Medulla oblongata (tissue), 1 donor: ENCODE measurements at regions not wholly inside any gene's neighbourhood (a gene's known extent, or its start where the extent isn't known, plus 50 kb on each side); places are given as distances from the start of the nearest gene placed in this dataset.
"Not testable (repeated sequence)": the region's sequence is repeated elsewhere in the genome, so short reads cannot be mapped to it uniquely, and the experiment has no call there.

Experiments
- DNase-seq: peaks from one replicate; pipeline ENCODE4 v3.0.0-alpha.2; 2015; ENCODE audit errors: extremely low spot score

DNA sequence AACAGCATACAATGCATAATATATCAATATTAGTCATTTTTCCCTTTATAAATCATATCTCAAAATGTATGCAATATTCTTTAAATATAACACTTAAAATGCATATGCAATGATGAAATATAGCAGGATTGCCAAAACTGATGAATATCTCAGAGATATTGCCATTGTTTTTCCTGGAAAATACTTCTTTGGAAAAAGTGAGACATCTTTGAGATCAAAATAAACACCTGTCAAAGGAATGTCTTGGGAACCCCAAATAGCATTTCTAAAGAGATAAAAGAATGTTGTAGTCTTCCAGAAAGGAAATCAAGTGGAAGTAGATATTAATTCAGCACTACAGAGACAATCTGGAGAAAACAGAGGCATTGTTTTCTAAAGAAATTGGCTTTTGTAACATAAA, 457.8 kb upstream of the UBE2E2 start:
- DNase-seq, result no peak

DNA sequence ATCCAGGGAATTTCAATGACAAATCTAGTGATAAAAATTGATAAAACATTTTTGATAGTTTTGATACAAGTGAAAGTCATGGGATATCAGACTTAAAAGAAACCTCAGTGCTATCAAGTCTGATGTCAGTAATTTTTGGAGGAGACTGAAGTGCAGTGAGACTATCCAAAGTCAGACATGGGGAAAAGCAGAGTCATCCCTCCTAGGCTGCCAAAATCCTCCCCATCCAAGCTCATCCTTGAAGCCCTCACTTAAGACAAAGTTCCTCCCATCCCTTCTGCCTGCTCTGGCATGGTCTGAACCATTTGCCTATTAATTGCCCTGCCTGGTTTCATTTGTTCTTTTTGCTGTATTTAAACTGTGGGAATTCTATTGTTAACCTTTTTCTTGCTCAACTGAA, 456.9 kb upstream of the UBE2E2 start:
- no peak for DNase-seq

DNA sequence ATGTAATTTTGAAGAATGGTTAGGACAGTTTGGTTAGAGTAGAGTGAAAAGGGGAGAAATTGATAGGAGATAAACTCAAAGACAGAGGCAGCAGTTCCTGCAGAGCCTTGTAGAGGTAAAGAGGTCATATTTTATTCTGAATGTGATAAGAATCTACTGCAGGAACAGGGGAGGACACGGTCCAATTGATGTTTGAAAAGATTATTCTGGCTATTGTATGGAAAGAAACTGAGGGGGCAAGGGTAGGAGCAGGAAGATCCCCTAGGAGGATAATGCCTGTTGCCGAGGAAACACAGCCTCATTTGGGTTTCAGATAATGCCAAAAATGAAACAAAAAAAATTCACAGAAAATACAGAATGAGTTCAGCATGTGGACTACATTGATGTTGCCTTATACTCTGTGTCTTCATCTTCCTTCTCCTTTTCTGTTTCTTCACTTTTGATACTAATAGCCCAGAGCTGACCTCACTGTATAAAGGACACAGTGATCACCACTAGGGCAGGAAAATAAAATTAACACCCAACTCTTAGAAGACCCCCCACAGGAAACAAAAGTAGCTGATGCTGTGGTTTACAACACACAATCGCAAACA, 454.6 kb upstream of the UBE2E2 start:
- no peak for DNase-seq

DNA sequence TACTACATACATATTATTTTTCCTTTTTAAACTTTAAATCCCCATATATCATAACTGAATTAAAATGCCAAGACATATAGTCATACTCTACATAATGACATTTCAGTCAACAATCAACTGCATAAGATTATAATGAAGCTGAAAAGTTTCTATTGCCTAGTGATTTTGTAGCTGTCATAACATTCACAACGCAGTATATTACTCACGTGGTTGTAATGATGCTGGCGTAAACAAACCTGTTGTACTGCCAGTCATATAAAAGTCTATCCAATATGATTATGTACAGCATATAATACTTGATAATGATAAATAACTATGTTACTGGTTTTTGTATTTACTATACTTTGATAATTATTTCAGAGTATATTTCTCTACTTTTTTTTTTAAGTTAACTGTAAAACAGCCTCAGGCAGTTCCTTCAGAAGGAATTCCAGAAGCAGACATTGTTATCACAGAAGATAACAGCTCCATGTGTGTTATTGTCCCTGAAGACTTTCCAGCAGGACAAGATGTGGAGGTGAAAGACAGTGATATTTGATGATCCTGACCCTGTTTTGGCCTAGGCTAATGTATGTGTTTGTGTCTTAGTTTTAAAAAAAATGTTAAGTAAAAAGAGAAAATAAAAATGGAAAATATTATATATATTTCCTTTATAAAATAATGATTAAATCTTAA, 443.4 kb upstream of the UBE2E2 start:
- no peak for DNase-seq

DNA sequence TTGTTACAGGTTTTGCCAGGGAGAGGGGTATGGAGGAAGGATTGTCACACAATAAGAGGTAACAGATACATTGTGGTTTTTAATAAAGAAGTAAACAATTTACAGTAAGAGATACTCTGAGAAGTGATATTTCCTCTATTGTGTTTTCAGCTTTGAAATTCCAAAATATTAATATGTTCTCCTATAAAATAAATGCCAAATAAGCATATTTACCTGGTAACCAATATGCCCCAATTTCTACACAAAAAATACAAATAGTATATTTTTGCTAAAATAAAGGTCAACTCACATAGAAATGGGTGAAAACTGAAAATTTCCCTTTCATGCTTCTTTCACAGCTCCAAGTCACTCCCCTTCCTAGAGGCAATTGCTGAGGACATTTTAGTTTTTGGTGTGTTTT, 437.4 kb upstream of the UBE2E2 start:
- DNase-seq, result no peak

DNA sequence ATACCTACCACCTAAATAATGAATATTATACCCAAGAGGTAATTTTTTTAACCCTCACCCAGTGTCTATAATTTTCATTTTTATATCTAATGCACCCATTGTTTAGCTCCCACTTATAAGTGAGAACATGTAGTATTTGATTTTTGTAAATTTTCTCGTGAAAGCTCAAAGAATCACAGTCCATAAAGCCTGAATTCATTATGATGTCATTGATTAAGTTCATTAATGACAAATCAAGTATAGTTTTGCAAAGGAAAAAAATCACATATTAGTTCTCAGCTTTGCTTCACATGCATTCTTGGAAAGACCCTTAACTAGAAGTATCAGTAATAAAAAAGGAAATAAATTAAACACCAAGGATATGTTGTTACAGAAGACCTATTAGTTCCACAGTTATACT, 425.3 kb upstream of the UBE2E2 start:
- no peak for DNase-seq

DNA sequence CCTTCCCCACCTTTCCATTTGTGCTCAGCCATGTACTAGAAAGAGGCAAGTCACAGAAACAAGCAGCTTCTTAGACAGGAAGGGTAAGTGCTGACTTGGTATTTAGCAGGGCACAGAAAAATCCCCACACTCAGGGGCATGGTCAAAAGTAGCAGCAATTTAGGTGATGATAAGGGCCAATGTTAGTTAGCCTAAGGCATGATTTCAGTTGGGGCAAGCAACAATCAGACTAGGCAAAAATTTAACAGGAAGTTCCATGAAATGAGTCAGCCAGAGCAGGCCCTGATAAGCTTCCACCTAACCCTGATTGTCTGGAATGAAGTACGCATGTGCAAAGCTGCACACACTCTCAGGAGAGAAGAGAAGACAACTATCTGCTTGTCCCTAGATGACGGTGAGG, 423.4 kb upstream of the UBE2E2 start:
- no peak for DNase-seq

DNA sequence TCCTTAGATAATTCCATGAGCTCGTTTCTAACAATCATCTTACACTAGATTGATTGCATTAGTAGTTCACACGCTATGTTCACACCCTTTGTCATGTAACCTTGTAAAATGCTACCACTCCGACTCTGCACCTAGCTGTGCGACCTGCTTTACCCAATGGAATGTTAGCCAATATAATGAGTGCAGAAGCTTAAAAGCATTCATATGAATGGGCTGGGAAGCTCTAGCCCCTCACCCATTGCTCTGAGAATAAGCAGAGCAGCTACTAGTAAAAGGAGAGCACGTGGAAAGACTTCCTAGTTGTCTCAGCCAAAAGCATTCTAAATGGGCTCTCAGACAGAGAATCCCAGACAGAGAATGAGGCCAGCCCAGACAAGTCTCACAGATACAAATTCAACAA, 410.6 kb upstream of the UBE2E2 start:
- DNase-seq, result no peak

DNA sequence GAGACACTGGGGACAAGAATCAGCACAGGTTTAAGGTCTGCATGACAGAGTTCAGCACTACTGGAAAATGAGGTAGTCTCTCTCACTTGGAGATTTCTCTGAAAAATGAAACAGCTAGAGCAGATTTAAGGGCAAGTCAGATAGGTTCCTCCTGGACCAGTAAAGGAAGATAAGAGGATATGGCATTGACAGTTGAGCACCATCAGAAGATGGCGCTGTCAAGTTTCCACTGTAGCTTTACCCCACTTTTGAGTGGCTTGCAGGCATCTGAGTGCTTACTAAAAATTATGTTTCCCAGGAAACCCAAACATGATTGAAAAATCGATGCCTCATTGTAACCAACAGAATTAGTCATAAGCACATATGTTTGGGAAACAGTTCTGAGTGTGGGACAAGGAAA, 407.2 kb upstream of the UBE2E2 start:
- DNase-seq, result no peak

DNA sequence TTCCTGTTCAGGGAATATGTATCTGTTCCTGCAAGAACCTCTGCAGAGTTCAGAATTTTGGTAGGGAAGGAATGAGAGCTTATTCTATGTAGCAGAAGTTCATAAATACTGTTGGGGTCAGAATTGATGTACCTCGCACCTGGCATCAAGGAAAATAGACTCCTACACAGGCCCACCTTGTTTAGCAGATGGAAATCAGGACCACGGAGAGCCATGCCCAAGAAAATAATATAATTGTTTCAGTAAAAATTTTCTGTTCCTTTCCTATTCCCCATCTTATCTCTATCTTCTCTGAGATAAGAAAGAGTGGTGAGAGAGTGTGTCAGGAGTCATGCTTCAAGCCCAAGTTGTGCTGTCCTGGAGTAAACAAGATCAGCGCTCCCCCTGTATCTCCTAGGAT, 404.7 kb upstream of the UBE2E2 start:
- DNase-seq, result no peak

DNA sequence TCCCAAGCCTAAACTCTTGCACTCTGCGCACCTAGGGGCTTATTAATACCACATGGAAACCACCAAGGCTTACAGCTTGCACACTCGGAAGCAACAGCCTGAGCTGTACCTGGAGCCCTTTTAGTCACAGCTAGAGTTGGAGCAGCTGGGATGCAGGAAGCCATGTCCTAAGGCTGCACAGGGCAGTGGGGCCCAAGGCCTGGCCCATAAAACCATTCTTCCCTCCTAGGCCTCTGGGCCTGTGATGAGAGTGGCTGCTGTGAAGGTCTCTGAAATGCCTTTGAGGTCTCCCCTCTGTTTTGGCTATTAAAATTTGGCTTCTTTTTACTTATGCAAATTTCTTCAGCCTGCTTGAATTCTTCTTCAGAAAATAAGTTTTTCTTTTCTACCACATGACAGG, 383.9 kb upstream of the UBE2E2 start:
- no peak for DNase-seq

DNA sequence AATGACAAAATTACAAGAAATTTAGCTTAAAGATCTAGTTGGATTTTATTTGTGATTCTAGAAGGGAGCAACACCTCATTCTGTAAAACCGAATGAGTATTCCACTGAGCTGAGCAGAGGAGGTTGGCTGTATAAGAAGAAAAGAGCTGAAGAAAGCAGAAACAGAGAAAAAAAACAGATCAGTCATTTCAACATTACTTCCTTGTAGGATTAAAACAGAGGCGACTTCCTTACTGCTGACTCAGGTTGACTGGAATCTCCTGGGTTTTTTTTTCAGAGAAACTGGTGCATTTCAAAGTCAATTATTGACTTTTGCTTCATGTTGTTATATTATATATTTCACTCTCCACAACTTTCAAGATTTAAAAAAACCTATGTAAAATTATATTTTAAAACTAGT, 368.1 kb upstream of the UBE2E2 start:
- DNase-seq, result peak; percentile 33

DNA sequence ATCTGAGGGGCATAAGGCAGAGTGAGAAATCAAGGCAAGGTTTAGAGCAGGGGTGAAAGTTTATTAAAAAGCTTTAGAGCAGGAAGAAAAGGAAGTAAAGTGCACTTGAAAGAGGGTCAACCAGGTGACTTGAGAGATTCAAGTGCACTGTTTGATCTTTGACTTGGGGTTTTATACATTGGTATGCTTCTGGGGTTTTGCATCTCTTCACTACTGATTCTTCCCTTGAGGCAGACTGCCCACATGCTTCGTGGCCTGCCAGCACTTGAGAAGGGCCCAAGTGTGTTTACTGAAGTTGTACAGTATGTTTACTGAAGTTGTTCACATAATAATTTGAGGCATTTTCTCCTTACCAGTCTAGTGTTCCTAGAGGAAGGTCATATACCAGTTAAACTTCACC, 367.0 kb upstream of the UBE2E2 start:
- DNase-seq, result no peak

DNA sequence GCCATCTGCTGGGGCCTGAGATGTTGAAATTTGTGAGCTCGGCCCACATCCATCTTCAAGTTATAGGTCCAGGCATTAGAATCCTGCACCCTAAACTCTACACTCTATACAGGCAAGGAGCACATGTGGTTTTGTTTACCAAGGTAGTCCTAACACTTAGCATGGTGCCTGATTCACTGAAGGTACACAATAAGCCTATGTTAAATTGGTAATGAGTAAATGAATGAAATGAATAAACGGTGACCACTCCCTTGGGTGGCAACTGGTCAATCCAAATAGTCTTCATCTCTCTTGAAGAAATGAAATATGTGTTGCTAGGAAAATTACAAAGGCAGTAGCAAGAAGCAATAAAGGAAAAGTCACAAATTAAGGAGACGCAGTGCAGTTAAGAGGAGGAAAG, 359.3 kb upstream of the UBE2E2 start:
- no peak for DNase-seq

DNA sequence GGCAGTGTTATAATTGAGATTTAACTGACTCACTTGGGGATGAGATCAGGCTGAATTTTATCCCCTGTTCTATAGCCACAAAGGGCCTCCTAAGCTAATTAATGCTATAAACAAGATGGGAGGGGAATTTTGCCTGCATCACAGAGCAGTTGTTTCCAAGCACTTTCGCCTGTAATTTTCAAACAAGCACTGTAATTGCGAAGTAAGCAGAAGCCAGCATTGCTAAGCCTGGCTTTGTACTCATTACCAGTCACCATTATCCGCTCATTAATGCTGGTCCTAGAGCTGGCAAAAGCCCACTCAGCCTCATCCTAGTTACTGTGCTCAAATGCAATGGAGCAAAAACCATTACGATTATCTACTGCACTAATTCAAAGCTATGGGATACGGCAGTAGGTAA, 356.6 kb upstream of the UBE2E2 start:
- DNase-seq, result no peak

DNA sequence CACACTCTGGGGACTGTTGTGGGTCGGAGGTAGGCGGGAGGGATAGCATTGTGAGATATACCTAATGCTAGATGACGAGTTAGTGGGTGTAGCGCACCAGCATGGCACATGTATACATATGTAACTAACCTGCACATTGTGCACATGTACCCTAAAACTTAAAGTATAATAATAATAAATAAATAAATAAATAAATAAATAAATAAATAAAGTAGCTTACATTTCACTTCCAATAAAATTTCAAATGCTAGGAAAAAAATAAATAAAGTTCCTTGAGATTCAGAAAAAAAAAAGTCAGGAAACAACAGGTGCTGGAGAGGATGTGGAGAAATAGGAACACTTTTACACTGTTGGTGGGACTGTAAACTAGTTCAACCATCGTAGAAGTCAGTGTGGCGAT, 353.5 kb upstream of the UBE2E2 start:
- DNase-seq, result not testable (repeated sequence)

DNA sequence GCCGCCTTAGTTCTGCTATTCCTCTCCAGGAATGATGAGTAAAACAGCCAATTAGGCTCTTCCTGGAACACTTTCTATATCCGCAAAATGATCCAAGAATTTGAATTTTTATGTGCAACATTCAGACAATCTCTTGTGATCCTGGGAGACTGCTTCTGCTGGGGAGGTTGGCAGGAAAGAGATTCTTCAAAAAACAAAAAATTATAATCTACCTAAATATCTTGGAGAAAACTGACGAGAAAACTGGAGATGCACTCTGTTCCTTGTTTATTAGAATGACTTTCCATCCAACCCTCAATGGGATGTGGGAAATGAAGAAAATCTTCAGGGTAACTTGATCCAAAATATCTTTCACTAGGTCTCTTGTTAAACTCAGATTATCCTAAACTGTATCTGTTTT, 346.3 kb upstream of the UBE2E2 start:
- DNase-seq, result no peak

DNA sequence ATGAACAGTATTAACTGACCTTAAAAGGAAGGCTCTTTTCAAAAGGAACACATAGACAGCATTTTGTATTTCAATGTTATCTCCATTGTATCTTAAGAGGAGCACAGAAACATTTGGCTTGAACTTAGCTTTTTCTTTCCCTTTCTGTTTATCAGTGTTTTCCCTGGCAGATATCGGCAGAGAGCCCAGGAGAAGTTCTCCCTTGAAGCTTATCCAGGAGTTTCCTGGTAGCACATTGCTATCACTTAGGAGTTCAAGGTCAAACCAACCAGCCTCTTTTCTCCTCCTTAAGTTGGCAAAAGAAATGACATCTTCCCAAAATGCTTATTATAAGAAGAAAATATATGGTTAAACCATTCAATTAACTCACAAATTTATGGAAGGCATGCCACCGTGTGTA, 344.6 kb upstream of the UBE2E2 start:
- no peak for DNase-seq

DNA sequence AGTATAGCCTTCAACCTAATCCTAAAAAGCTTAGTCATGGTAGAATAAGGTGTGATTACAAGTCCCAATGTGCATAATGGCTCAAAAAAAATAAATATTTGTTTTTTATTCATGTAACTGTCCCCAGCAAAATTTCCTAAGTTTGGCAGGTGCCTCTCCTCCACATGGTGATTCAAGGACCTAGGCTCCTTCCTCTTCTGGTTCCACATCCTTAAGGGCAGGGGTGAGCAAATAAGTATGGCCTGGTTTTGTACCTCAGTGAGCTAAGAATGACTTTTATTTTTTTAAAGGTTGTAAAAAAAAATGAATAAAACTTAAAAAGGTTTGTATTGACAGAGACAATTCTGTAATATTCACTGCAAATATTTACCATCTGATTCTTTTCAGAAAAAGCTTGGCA, 343.5 kb upstream of the UBE2E2 start:
- no peak for DNase-seq

DNA sequence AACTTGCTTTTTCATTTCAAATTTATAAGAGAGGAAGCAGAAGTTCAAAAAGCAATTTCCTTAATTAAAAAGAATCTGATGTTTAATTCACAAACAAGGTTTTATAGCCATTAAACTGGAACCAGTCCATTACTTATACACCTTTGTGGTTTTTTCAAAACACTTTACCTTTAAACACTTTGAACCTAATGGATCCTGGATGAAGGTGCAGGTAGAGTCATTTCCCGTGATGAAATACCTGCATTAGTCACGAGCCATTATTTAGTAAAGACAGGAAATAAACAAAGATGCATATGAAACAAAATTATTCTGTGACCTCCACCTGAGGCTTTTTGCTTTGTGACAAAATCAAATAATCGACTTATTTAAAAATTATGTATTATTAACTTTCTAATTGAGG, 341.7 kb upstream of the UBE2E2 start:
- no peak for DNase-seq

DNA sequence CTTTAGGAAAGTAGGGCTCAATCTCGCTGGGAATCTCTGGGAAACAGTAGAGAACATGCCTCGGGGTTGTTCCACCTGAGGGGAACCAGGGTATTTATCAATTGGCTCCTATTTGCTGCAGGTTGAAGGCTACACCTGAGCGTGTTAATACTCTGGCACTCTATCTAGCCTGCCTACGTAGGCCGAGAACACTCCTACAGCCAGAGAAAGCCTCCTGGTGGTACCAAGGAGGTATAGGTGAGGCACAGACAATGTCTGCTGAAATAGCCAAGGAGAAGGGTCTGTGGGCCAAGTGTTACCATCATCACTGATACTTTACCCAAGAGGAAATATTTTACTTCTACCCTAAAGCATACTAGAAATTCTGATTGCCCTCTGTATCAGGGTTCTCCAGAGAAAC, 341.0 kb upstream of the UBE2E2 start:
- DNase-seq, result no peak

DNA sequence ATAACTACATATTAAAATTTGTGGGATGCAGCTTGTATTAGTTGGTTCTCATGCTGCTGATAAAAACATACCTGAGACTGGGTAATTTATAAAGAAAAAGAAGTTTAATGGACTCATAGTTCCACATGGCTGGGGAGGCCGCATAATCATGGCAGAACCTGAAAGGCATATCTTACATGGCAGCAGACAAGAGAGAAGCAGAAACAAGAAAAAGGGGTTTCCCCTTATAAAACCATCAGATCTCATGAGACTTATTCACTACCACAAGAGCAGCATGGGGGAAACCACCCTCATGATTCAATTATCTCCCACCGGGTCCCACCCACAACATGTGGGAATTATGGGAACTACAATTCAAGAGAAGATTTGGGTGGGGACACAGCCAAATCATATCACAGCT, 320.3 kb upstream of the UBE2E2 start:
- DNase-seq, result not testable (repeated sequence)

DNA sequence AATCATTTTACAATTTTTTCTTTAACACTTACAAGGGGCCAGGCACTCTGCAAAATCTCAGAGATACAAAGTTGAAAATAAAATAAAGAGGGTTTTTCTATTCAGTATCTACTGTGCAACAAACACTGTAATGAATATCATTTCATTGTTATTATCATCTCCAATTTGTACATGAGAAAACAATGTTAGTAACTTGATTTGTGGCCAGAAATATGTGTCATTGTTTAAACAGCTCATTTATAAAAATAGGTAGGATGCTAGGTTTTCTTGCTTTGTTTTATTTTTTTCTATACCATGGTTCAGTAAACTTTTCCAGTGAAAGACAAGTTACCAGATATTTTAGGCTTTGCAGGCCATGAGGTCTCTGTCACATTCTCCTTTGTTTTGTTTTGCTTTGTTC, 318.1 kb upstream of the UBE2E2 start:
- DNase-seq, result no peak
